HG02885 (cell line): ENCODE measurements at regions not wholly inside any gene's neighbourhood (a gene's known extent, or its start where the extent isn't known, plus 50 kb on each side); places are given as distances from the start of the nearest gene placed in this dataset.
"Not testable (repeated sequence)": the region's sequence is repeated elsewhere in the genome, so short reads cannot be mapped to it uniquely, and the experiment has no call there.

Experiments
- ATAC-seq: cut with Tn5 transposase; IDR thresholded peaks from one replicate; pipeline ENCODE4 v1.9.1; 2021; ENCODE audit warnings: mild to moderate bottlenecking; ENCODE audit not compliant: unreplicated experiment, poor library complexity

DNA sequence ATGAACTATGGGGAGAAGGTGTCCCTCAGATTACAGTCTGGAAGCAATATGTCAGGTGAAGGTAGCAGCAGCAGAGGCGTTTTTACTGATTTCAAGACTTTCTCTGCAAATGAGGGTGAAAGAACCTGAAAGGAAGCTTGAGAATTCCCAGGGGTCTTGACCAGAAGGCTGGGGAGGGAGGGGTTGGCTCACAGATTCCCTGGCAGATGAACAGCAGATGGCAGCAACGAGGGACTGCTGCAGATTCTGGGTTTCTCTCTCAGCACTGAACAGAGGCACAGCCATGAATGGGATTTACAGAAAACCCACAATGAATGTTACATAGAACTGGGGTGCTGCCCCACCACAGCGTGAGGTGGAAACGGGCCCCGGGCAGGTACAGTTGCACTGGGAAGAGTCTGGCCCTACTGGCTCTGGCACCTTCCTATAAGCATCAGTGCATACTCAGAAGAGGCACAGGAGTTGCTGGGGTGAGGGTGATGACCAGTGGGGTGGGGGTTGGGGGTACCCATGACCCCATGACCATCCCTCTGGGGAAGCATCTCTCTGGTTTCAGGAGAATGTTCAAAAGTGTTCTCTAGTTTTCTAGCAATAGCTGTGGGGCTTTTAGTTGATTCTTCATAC is 317.8 kb downstream of the SH2D4B start:
- ATAC-seq = peak; percentile 68

GRCh38 chr10:80856186-80856585 is 318.5 kb downstream of the SH2D4B start:
- no peak for ATAC-seq

DNA sequence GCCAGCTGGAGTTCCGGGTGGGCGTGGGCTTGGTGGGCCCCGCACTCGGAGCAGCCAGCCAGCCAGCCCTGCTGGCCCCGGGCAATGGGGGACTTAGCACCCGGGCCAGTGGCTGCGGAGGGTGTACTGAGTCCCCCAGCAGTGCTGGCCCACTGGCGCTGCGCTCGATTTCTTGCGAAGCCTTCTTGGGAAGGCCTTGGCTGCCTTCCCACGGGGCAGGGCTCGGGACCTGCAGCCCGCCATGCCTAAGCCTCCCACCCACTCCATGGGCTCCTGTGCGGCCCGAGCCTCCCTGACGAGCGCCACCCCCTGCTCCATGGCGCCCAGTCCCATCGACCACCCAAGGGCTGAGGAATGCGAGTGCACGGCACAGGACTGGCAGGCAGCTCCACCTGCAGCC is 321.6 kb downstream of the SH2D4B start:
- ATAC-seq = not testable (repeated sequence)

DNA sequence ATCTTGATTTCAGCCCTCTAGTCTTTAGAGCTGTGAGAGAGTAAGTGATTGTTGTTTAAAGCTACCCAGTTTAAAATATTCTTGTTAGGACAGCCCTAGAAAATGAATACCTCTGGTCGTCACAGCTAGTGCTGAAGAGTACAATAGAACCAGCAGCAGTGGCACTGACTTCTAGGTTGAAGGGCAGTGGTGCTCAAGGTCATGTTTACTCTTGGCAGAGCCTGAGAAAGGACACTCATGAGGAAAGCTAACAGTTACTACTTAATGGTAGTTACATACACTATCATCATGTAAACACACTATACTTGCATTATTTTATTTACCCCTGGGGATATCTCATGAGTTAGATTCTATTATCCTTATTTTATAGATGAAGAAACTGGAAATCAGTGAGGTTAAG is 323.0 kb downstream of the SH2D4B start:
- ATAC-seq = no peak

- no peak for ATAC-seq
These were observed 324.2 kb downstream of the SH2D4B start for GRCh38 chr10:80861882-80862281.

- peak; percentile 91 for ATAC-seq
These were observed 332.6 kb downstream of the SH2D4B start for GRCh38 chr10:80870282-80870681.

- peak; percentile 70 for ATAC-seq
These were observed 333.4 kb downstream of the SH2D4B start for GRCh38 chr10:80871083-80871482.

DNA sequence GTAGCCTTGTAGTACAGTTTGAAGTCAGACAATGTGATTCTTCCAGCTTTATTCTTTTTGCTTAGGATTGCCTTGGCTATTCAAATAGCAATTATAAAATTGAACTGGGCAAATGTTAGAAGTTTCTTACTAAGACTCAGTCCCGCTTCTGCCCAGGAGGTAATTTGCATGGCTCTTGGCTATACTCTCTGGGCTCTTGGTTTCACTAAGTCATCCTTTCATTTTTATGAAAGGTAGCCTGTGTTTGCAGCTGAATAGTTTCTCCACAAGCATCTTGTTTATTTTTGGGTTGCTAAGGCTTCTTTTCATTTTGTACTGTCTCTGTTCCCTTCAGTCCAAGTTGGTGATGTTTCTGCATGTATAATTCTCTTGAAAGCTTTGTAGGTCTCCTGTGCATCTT is 340.6 kb downstream of the SH2D4B start:
- no peak for ATAC-seq

DNA sequence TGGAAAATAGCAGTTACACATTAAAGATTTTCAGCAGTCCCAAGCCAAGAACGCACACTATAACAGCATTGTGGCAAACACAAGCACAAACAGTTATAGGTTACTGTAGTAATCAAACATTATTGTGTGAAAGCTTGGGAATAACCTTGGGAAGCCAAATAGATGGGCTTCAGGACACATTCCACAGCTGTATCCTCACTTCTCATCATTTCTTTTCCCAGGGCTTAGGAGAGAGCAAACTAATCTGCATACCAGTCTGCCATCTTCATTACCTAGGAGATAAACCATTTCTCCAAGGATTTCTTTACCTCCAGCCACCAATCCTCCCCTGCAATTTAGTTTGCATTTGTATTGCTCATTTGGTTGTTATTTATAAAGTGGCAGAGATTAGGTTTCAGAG is 352.4 kb downstream of the SH2D4B start:
- ATAC-seq = no peak

- no peak for ATAC-seq
These were observed 355.6 kb downstream of the SH2D4B start for GRCh38 chr10:80893256-80893655.

GRCh38 chr10:80894311-80894791 is 356.6 kb downstream of the SH2D4B start:
- no peak for ATAC-seq

- no peak for ATAC-seq
These were observed 357.2 kb downstream of the SH2D4B start for GRCh38 chr10:80894797-80895467.

- ATAC-seq = no peak
These were observed 358.4 kb downstream of the SH2D4B start for GRCh38 chr10:80896076-80896475.

- ATAC-seq = no peak
These were observed 359.3 kb downstream of the SH2D4B start for GRCh38 chr10:80896959-80897358.

- ATAC-seq = no peak
These were observed 363.0 kb downstream of the SH2D4B start for GRCh38 chr10:80900661-80901060.

DNA sequence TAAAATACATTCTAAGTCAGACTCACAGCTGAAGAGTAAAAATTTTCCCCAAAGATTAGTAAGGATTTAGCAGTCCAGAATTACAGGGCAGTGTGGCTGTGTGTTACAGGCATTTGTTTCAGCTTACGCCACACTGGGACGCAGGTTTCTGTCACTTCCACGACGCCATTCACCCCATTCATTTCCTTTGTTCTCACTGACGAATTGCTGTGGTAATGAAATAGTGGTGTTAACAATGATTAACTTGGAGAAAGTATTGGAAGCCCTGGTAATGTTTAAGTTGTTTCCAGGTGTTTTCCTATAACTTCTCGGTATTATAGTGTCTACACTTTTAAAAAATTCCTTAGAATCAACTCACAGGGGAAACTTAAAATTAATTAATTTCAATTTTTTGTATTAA is 370.9 kb downstream of the SH2D4B start:
- no peak for ATAC-seq

- ATAC-seq = no peak
These were observed 371.6 kb downstream of the SH2D4B start for GRCh38 chr10:80909254-80909653.

GRCh38 chr10:80917636-80918035 is 379.9 kb downstream of the SH2D4B start:
- no peak for ATAC-seq

DNA sequence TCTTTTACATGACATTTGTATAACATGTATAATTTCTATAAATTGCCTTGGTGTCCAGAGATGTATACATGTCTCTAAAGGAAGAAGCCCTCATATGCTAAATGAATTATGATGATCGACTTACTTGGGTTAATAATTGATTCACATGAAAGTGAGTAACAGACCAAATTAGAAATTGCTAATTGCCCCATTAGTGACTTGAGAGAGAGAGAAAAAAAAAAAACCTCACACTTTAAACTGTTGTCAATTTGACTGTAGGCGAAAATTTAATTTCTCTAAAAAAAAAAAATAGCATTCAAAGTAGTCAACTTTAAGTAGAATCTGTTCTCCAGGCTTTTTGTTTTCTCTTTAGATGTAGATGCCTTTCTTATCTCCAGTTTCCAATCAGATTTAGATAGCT is 383.3 kb downstream of the SH2D4B start:
- no peak for ATAC-seq

GRCh38 chr10:80924063-80924952 is 386.6 kb downstream of the SH2D4B start:
- ATAC-seq = peak; percentile 74

GRCh38 chr10:80927419-80928078 is 389.8 kb downstream of the SH2D4B start:
- ATAC-seq = no peak
